ENCODE measurements at regions not wholly inside any gene's neighbourhood (a gene's known extent, or its start where the extent isn't known, plus 50 kb on each side); places are given as distances from the start of the nearest gene placed in this dataset.
"Not testable (repeated sequence)": the region's sequence is repeated elsewhere in the genome, so short reads cannot be mapped to it uniquely, and the experiment has no call there.

- Histone ChIP-seq H3K4me3 (ENCODE audit: low read length) (no peak overlapping the region), H3K27ac (ENCODE audit: low read depth, low read length) (no peak overlapping the region), H3F3A (ENCODE audit: control insufficient read depth, insufficient read depth) (no peaks in the 10 kb centered on the region), H4K20me1 (ENCODE audit: control insufficient read depth, insufficient read depth, low read depth, low read length) (no peaks in the 10 kb centered on the region), H3K36me3 (ENCODE audit: control insufficient read depth, low read length) (no peaks in the 10 kb centered on the region), H3K4me1 (ENCODE audit: control insufficient read depth, low read length) (no peaks in the 10 kb centered on the region), H3K79me2 (ENCODE audit: control insufficient read depth, low read length) (no peaks in the 10 kb centered on the region), H3K9me3 (ENCODE audit: control insufficient read depth, insufficient read depth, low read length) (no peaks in the 10 kb centered on the region), H3K9me2 (replicated peaks; ENCODE audit: control insufficient read depth, low read length) (no peaks in the 10 kb centered on the region), H3K4me2 (ENCODE audit: low read length) (no peak overlapping the region), H3K27me3 (ENCODE audit: control insufficient read depth, low read length) (no peaks in the 10 kb centered on the region)
- TF ChIP-seq EZH2phosphoT487 (IDR thresholded peaks at IDR 0.05; ENCODE audit: borderline replicate concordance, low read length) = no peak
- TF ChIP-seq CTCF (IDR thresholded peaks at IDR 0.05; ENCODE audit: low read depth, low read length, poor library complexity, severe bottlenecking) = no peak
Measured at GRCh38 chr5:92215116-92215515, 832.0 kb upstream of the ARRDC3 start.

GRCh38 chr5:92208265-92208664 lies 825.1 kb upstream of the ARRDC3 start:
- Histone ChIP-seq H3K27me3 (ENCODE audit: control insufficient read depth, low read length) (no peaks in the 10 kb centered on the region), H3K27ac (ENCODE audit: low read depth, low read length) (no peak overlapping the region), H4K20me1 (ENCODE audit: control insufficient read depth, insufficient read depth, low read depth, low read length) (no peaks in the 10 kb centered on the region), H3K79me2 (ENCODE audit: control insufficient read depth, low read length) (no peaks in the 10 kb centered on the region), H3K4me3 (ENCODE audit: low read length) (no peak overlapping the region), H3K4me1 (ENCODE audit: control insufficient read depth, low read length) (no peaks in the 10 kb centered on the region), H3K4me2 (ENCODE audit: low read length) (no peak overlapping the region), H3F3A (ENCODE audit: control insufficient read depth, insufficient read depth) (no peaks in the 10 kb centered on the region), H3K36me3 (ENCODE audit: control insufficient read depth, low read length) (no peaks in the 10 kb centered on the region), H3K9me2 (replicated peaks; ENCODE audit: control insufficient read depth, low read length) (no peaks in the 10 kb centered on the region), H3K9me3 (ENCODE audit: control insufficient read depth, insufficient read depth, low read length) (no peaks in the 10 kb centered on the region)
- TF ChIP-seq EZH2phosphoT487 (IDR thresholded peaks at IDR 0.05; ENCODE audit: borderline replicate concordance, low read length) (no peak), CTCF (IDR thresholded peaks at IDR 0.05; ENCODE audit: low read depth, low read length, poor library complexity, severe bottlenecking) (no peak)

GRCh38 chr5:92207151-92207550 lies 824.0 kb upstream of the ARRDC3 start:
- Histone ChIP-seq H3K36me3 (ENCODE audit: control insufficient read depth, low read length) (no peaks in the 10 kb centered on the region), H3K9me2 (replicated peaks; ENCODE audit: control insufficient read depth, low read length) (no peaks in the 10 kb centered on the region), H4K20me1 (ENCODE audit: control insufficient read depth, insufficient read depth, low read depth, low read length) (no peaks in the 10 kb centered on the region), H3K4me3 (ENCODE audit: low read length) (no peak overlapping the region), H3K79me2 (ENCODE audit: control insufficient read depth, low read length) (no peaks in the 10 kb centered on the region), H3F3A (ENCODE audit: control insufficient read depth, insufficient read depth) (no peaks in the 10 kb centered on the region), H3K4me1 (ENCODE audit: control insufficient read depth, low read length) (no peaks in the 10 kb centered on the region), H3K9me3 (ENCODE audit: control insufficient read depth, insufficient read depth, low read length) (no peaks in the 10 kb centered on the region), H3K4me2 (ENCODE audit: low read length) (no peak overlapping the region), H3K27me3 (ENCODE audit: control insufficient read depth, low read length) (no peaks in the 10 kb centered on the region), H3K27ac (ENCODE audit: low read depth, low read length) (no peak overlapping the region)
- no peak for TF ChIP-seq CTCF (IDR thresholded peaks at IDR 0.05; ENCODE audit: low read depth, low read length, poor library complexity, severe bottlenecking)
- TF ChIP-seq EZH2phosphoT487 (IDR thresholded peaks at IDR 0.05; ENCODE audit: borderline replicate concordance, low read length) = no peak

GRCh38 chr5:92206681-92207080 lies 823.6 kb upstream of the ARRDC3 start:
- no peaks in the 10 kb centered on the region for H3K9me3 ChIP-seq (ENCODE audit: control insufficient read depth, insufficient read depth, low read length)
- H3K4me3 ChIP-seq (ENCODE audit: low read length) = no peak overlapping the region
- no peak overlapping the region for H3K27ac ChIP-seq (ENCODE audit: low read depth, low read length)
- no peaks in the 10 kb centered on the region for H3K79me2 ChIP-seq (ENCODE audit: control insufficient read depth, low read length)
- no peaks in the 10 kb centered on the region for H3K36me3 ChIP-seq (ENCODE audit: control insufficient read depth, low read length)
- no peaks in the 10 kb centered on the region for H3K27me3 ChIP-seq (ENCODE audit: control insufficient read depth, low read length)
- TF ChIP-seq CTCF (IDR thresholded peaks at IDR 0.05; ENCODE audit: low read depth, low read length, poor library complexity, severe bottlenecking) = no peak
- H3K4me2 ChIP-seq (ENCODE audit: low read length) = no peak overlapping the region
- H3K4me1 ChIP-seq (ENCODE audit: control insufficient read depth, low read length) = no peaks in the 10 kb centered on the region
- no peaks in the 10 kb centered on the region for H3F3A ChIP-seq (ENCODE audit: control insufficient read depth, insufficient read depth)
- H3K9me2 ChIP-seq (replicated peaks; ENCODE audit: control insufficient read depth, low read length) = no peaks in the 10 kb centered on the region
- no peaks in the 10 kb centered on the region for H4K20me1 ChIP-seq (ENCODE audit: control insufficient read depth, insufficient read depth, low read depth, low read length)

- H4K20me1 ChIP-seq (ENCODE audit: control insufficient read depth, insufficient read depth, low read depth, low read length); H3K9me3 ChIP-seq (ENCODE audit: control insufficient read depth, insufficient read depth, low read length); H3K79me2 ChIP-seq (ENCODE audit: control insufficient read depth, low read length); H3K36me3 ChIP-seq (ENCODE audit: control insufficient read depth, low read length); H3K4me2 ChIP-seq (ENCODE audit: low read length); H3K27ac ChIP-seq (ENCODE audit: low read depth, low read length); H3K27me3 ChIP-seq (ENCODE audit: control insufficient read depth, low read length); H3K4me1 ChIP-seq (ENCODE audit: control insufficient read depth, low read length); H3F3A ChIP-seq (ENCODE audit: control insufficient read depth, insufficient read depth); H3K4me3 ChIP-seq (ENCODE audit: low read length); H3K9me2 ChIP-seq (replicated peaks; ENCODE audit: control insufficient read depth, low read length): not testable (repeated sequence)
Measured at GRCh38 chr5:92199035-92199434, 815.9 kb upstream of the ARRDC3 start.

Measured in DOHH2 (cell line).